HG03196 (cell line): ENCODE measurements at regions not wholly inside any gene's neighbourhood (a gene's known extent, or its start where the extent isn't known, plus 50 kb on each side); places are given as distances from the start of the nearest gene placed in this dataset.
"Not testable (repeated sequence)": the region's sequence is repeated elsewhere in the genome, so short reads cannot be mapped to it uniquely, and the experiment has no call there.

Experiments used
- ATAC-seq: cut with Tn5 transposase; IDR thresholded peaks from one replicate; pipeline ENCODE4 v1.9.1; 2021; ENCODE audit not compliant: unreplicated experiment

DNA sequence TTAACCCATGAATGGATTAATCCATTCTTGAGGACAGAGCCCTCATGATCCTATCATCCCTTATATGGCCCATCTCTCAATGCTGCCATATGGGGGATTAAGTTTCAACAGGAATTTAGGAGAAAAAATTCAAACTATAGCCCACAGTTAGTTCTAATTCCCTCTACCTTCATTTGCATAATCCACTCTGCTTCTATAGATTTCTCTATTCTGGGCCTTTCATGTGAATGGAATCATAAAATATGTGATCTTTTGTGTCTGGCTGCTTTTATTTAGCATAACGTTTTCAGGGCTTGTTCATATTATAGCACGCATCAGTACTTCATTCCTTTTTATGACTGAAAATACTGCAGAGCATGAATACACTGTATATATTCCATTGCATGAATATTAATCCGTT is 55.4 kb downstream of the CTSL start:
- no peak for ATAC-seq

DNA sequence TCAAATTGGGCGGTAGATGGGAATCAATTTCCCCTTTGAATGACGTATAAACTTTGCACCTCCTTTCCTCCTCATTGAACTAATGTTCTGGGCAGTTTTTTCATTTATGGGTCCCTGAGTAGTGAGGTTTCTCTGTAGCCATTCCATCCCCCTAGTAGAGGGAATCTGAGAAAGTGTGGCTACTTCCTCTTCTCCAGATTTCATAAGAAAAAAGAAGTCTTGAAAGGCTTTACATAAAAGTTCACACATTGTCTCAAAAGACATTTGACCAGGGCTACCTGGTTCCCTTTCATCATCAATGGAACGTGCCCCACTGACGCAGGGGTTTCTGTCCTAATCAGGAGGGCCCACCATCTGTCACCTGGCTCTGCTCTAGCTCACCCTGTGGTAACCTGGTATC is 57.3 kb downstream of the CTSL start:
- ATAC-seq, result no peak

DNA sequence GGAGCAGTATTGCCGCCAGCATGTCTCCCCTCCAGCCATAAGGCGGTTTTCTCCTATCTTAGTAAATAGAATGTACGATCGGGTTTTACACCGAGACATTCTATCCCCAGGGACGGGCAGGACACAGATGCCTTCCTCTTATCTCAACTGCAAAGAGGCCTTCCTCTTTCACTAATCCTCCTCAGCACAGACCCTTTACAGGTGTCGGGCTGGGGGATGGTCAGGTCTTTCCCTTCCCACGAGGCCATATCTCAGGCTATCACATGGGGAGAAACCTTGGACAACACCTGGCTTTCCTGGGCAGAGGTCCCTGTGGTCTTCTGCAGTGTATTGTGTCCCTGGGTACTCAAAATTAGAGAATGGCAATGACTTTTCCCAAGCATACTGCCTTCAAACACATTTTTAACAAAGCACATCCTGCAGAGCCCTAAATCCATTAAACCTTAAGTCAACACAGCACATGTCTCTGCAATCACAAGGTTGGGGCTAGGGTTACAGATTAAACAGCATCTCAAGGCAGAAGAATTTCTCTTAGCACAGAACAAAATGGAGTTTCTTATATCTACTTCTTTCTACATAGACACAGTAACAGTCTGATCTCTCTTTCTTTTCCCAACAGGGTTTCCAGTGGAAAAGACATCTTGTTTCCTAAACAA is 59.5 kb downstream of the CTSL start:
- ATAC-seq, result not testable (repeated sequence)

DNA sequence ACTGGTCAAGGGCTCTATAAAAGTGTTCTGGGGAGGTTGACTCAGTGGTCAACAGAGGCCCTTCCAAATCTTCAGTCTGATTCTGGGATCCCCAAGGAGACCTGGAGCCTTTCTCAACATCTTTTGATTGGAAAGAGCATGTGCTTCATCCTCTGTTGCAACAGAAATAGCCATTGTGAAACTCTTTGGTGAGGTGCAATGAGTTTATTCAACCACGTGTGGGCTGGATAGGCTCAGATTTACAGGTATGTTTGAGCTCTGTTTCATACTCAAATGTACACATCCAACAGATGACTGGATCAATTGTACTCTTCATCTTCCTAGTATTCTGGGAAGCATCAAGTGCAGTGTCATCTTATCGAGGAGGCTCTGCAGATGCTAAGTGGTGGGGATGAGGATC is 60.5 kb downstream of the CTSL start:
- ATAC-seq, result no peak

DNA sequence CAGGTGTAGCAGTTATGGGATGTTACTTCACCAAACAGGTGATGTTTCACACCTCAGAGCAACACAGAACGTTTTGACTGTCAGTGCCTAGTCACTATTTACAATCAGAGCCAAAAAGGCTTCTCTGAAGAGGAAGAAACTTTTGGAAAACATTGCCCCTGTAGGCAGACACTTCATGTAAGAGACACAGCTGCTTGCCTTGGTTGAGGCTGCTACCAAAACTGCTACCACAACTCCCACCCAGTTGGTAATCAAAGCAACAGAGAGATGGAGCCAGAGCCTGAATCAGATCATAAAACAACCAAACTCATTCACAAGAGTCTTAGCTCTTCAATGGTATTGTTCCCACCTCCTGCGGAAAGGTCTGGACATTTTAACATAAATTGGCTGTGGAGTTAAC is 61.0 kb downstream of the CTSL start:
- no peak for ATAC-seq

DNA sequence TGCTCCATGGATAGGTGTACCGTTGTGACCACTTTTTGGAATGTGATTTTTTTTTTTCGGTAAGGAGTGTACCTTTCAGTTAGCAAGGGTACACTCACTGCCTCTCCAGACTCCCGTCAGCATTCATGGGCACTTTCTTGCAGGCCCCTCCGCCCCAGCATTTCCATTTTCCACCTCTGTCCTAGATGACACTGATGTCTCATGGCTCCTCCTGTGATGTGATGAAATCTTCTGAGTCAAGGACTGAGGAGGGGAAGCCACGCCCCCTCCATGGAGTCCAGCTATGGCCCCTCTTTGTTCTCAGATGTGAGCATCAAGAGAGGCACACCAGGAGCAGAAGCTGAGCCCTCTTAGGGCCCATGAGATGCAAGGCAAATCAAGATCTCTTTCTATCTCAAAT is 61.8 kb downstream of the CTSL start:
- ATAC-seq, result no peak

DNA sequence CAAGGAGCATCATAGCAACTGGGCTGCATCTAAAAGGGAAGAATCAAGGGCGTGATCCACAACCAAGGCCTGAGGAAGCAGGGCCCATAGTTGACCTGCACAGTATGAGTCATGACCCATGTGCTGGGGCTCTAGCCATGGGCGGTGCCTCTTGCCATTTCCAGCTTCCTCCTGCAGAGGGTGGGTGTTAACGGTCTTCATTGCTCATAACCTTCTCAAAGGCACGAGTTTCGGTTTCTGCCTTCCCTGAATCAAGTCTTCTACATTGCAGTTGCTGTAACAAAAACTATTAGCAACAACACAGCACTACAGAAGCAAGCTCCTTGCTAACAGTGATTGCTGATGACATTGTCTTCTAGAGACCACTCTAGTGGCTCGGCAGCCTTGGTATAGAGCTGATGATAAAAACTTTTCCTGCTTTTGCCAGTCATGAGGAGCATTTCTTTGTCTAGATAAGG is 66.9 kb downstream of the CTSL start:
- peak; percentile 87 for ATAC-seq

DNA sequence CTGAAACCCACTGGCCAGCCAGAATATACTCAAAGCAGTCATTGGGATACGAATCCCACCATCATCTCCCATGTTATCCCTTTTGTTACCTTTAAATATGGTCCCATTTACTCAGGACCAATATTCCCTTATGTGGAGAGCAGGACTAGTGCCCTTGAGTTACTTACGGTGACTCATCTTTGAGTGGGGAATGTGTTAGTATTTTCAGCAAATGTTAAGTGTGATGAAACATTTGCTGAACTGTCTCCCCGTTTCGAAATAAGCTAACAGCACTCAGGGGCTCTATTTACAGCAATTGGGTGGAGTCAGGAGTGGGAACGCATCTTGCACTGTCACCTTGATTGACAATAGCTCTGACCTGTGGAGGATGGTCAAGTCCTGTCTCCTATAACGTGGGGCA is 67.4 kb downstream of the CTSL start:
- no peak for ATAC-seq

DNA sequence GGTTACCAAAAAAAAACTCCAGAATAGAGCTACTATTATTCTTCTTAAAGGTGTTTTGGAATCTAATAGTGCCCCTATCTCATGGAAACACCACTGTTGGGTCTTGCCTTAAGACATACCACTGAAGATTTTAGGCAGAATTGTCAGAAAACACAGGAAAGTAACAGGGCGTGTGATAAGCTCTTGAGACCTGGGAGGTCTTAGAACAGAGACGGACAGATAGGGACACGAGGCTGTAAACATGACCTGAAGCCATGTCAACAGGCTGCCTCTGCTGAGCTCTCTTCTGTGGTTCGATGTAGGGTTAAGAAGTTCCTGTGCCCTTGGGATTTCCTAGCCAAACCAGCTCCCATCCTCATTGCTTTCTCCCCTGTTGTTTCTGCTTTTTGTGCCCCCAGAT is 69.3 kb downstream of the CTSL start:
- ATAC-seq, result no peak

DNA sequence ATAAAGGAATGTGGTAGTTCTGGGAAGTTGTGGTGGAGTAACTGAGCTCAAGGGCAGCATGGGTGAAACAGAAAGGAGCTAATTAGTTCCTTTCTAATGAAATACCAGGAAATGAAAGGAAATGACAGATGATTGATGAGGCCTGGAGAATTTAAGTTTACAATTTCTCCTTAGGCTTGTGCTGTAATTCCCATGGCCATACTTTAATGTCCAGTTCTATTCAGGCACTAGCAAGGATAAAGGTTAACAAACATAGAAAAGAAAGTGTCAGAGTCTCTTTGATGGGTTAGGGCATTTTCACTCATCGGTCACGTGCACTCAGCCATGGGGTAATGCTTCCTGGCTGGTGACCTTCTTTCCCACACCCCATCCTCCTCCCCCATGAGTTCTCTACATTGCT is 70.3 kb downstream of the CTSL start:
- no peak for ATAC-seq

DNA sequence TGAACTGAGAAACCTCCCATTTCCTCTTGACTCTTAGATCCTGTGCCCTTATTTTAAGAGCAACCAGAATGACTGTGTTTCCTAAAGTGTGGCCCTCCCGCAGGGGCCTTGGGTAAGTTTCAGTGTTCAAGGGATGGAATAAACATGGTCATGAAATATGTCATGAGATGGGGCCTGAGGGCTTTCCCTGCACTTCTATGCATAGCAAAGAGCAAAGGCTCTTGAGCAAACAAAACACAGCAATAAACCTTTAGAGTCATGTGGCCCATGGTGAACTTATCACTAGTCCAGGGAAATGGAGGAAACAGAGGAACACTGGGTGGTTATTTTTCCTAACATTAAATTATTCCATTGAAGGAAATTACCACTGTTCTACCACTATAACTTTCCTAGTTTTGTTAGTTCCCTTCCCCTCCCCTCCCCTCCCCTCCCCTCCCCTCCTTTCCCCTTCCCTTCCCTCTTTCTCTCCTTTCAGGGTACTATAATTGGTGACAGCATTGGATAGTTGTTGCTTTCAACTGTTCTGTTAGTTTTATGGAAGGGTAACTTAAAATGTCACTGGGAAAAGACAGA is 72.4 kb downstream of the CTSL start:
- ATAC-seq, result no peak

DNA sequence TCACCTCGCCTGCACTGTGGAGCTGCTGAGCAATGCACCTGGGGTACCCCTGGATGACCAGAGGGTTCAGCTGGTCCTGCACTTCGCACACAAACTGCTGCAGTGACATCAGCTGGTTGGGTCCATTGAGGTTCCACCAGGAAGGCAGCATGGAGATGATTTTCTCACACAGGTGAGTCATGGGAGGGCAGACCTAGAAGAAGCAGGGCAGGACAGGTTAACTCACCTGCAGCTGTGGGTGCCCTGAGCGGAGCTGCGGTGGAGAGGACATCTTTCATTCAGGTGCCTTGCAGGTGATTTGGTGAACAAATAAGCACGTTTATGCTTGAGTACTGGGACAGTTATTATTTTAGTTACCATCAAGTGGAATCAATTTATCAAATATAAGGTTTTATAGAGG is 73.6 kb downstream of the CTSL start:
- no peak for ATAC-seq

DNA sequence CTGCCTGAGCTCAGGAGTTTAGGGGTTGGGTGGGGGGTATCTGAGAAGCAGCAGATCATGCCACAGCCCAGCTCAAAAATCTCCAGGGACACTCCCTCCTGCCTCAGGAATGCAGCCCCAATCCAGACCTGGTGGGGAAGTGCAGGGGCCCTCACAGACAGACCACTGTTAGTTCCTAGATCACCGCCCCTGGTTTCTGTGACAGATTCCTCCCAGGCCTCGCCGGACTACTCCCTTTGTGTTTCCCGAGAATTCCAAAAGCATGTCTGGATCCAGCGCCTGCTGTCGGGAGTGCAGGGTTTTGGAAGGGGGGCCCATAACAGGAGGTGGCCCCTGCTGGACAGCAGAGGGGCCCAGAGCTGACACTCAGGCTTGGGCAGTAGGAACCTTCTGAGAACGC is 74.5 kb downstream of the CTSL start:
- no peak for ATAC-seq

DNA sequence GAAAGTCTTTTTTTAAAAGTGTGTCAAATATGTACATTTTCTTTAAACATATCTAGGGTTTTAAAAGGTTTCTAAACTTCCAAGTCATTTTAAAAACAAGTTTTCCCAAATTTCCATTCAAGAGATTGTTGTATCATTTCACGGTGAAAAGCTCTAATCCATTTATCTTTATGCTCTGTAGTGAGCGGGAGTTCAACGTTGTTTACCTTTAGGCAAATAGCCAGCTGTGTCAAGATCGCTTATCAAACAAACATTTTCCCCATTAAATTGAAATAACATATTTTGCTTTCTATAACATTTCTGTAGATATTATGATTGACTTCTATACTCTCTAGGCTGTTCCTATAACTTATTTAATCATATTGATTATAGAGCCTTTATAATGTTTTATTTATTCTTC is 75.1 kb downstream of the CTSL start:
- ATAC-seq, result no peak

DNA sequence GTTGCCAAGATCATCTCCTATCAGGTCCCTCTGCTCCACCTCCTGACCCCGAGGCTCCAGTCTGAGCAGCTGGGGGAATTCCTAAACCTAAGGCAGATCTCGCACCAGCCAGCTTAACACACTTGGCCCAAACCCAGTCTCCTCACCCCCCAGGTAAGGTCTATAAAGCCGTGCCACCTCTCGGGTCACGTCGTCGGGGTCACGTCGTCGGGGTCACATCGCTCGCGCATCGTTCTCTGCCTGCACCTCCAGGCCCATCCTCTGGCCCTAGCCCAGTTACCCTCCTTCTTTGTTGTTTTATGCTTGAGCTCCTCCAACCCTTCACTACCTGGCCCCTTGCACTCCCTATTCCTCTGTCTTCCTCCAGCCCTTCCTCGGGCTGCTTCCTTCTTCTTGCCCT is 77.2 kb downstream of the CTSL start:
- ATAC-seq, result no peak

DNA sequence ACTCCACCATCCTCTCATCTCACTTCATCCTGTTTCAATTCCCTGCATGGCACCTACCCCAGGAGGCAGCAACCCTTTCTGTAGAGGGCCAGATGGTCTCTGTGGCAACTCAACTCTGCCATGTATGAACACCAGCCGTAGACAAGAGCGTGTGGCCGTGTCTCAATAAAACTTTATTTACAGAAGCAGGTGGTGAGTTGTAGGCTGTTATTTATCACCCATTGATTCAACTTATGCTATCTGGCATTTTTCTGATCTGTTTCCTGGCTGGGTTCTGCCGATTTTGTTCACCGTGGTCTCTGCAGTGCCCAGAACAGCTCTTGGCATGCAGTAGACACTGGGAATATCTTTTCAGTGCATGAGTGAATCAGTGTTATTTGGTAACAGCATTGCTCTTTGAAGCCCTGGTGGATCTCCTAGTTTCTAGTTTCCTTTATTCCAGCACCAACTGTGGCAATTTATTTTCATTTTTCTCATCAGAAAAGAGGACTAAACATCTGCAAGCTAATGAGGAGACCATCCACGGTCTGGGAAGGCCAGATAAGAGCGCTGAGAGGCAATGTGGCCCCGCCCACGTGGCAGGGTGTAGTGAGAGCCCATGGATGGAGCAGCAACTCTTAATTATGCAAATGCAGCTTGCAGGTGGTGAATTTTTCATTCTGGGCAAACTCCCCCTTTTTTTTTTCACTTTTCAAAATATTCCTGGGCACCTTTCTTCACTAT is 77.9 kb downstream of the CTSL start:
- ATAC-seq, result no peak

DNA sequence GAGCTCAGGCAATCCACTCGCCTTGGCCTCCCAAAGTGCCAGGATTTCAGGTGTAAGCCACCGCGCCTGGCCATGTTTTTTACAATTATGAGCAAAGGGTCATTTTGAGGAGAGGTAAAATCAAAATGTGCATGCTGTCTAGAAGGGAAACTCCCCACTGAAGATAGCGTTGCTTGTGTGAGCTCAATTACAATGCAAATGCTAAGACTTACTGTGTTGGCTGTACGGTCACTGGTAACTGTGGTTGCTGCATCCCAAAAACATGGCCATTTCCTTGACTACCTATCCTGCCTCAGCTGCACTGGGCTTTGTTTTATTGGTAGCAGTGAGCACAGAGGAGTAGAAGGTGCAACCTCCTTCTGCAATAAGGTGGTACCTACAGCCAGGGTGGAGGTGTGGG is 77.4 kb upstream of the SPATA31E1 start:
- ATAC-seq, result no peak

DNA sequence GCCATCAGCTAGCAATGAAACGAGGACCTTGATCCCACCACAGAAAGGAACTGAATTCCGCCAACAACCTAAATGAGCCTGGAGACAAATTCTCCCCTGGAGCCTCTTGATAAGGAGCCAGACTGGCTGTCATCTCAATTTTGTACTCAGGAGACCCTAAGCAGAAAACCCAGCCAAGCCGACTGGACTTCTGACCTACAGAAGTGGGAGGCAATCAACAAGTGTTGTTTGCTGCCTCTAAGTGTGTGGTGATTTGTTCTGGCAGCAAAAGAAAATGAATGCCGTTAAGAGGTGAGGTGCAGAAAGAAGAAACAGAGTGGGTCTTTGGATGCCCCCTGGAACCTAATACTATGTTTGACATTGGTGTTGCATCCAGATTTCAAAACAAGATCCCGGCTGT is 72.7 kb upstream of the SPATA31E1 start:
- no peak for ATAC-seq

DNA sequence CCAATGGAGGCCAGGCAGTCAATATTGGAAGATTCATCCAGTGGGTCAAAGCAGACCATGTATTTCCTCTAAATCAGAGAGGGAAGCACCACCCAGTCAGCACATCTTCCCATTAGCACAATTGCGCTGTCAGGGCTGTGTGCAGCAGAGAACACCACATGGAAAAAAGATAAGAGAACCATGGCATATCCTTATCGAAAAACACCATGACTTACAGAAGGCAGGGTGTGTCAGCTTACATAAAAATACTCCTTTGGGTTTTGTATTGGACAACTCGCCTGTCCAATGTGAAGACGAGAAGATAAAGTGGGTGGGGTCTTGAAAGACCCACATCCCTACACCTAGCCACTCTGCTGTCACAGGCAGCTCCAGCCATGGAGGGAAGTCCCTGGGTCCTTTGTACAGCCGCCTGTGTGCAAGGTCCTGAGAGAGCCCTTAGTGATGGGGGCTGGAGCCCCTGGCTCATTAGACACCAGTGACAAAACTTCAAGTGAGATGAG is 71.9 kb upstream of the SPATA31E1 start:
- no peak for ATAC-seq

DNA sequence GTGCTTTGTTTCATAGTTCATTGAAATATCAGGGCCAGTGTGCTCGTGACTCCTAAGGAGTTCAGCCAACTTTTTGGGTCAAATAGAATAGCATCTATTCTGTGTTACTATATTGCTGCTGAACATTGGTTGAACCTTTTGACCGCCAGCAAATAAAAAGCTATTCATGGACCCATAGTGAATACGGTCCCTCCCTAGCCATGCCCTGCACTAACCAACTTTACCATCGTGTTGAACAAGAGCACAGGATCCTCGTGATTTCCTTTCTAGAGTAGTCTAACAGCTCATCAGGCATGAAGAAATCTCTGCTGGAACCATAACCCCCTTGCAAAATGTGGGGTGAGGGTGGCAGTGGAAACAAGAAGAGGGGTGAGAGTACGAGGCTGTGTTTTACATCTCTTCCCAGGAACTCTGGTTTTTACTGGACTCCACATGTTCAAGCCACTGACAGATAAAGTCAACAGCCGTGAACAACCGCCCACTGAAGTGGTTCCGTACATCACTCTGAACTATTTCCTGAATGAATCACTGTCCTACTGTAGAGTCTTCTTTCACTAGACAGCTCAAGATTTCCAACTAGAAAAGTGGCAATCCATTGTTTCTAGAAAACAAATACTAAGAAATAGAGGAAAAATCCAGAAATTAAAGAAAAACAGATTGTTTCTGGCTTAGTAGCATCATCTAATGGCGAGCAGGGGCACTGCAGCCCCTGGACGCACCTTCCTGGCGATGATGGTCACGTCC is 70.1 kb upstream of the SPATA31E1 start:
- no peak for ATAC-seq

DNA sequence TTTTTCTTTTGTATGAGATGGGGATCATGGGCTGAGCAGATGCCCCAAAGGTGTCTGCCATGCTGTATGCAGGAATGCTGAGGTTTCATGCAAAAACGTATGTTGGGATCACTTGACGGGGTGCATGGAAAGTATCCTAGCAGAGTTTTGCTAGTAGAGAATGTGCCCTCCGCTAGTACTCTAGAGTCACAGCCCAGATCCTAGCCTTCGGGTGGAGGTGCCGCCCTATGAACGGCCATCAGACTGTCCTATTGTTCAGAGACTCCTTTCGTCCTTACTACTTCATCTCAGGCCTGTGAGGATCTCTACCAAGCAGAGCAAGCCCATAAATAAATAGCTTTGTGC is 69.6 kb upstream of the SPATA31E1 start:
- ATAC-seq, result no peak

DNA sequence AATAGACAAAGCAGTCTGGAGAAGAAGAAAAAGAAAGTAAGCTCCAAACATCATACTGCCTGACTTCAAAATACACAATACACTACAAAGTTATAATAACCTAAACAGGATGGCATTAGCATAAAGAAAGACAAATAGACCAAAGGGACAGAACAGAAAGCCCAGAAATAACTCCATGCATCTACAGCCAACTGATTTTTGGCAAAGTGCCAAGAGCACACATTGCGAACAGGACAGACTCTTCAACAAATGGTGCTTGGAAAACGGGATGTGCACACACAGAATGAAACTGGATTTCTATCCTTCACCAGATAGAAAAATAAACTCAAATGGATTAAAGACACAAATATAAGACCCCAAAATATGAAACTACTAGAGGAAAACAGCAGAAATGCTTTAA is 66.6 kb upstream of the SPATA31E1 start:
- no peak for ATAC-seq
